B cell (primary cell): ENCODE measurements at regions not wholly inside any gene's neighbourhood (a gene's known extent, or its start where the extent isn't known, plus 50 kb on each side); places are given as distances from the start of the nearest gene placed in this dataset.
A peak's percentile ranks its signal among the peaks of the same experiment; 100 is the strongest.
"Not testable (repeated sequence)": the region's sequence is repeated elsewhere in the genome, so short reads cannot be mapped to it uniquely, and the experiment has no call there.

Experiments used
- ATAC-seq: fragments of 200-7000 bp; cut with Tn5 transposase; one replicate; pipeline ENCODE4 v1.10.0; 2021; ENCODE audit warnings: low read depth, mild to moderate bottlenecking, moderate number of reproducible peaks, moderate library complexity
- CTCF ChIA-PET: fragments of 350-600 bp; sonication (Branson Sonifier 250); formaldehyde crosslinking; loops from one replicate; lab custom pipeline; 2021; ENCODE audit warnings: antibody characterized with exemption, inconsistent platforms; lab: Charles Lee
- POLR2A ChIA-PET: fragments of 350-600 bp; sonication (Branson Sonifier 250); formaldehyde crosslinking; loops from one replicate; lab custom pipeline; 2021; ENCODE audit warnings: antibody characterized with exemption; lab: Charles Lee
- DNase-seq: peaks from one replicate; pipeline ENCODE4 v3.0.0; 2013
- H2AFZ ChIP-seq: 2 replicates; pipeline ENCODE4 v1.6.1; 2012; ENCODE audit warnings: mild to moderate bottlenecking, low read depth, low read length; ENCODE audit not compliant: insufficient read depth, poor library complexity, severe bottlenecking
- H3K27ac ChIP-seq, 2 donors: 1 replicate in 1 of 2; 2 replicates in 1 of 2; pipeline ENCODE4 v1.5.1; 2012 to 2013; ENCODE audit warnings: low read length in 2 of 2, mild to moderate bottlenecking in 2 of 2, moderate library complexity in 1 of 2
- H3K27me3 ChIP-seq, 4 experiments: fragments of 200-600 bp in 1 of 4; sonication (generic) in 1 of 4; replicated peaks in 1 of 4; 1 replicate in 2 of 4; 2 replicates in 2 of 4; pipeline versions ENCODE4 v1.6.1 to v1.7.0; 2013 to 2016; ENCODE audit warnings: low read length in 3 of 4, mild to moderate bottlenecking in 2 of 4, mixed read lengths in 1 of 4, moderate library complexity in 1 of 4; ENCODE audit not compliant: insufficient read depth in 4 of 4, control insufficient read depth in 3 of 4; ENCODE audit errors: control extremely low read depth in 1 of 4
- H3K36me3 ChIP-seq, 2 experiments: replicated peaks in 1 of 2; 1 replicate in 1 of 2; 2 replicates in 1 of 2; pipeline versions ENCODE4 v1.6.1 to v1.7.1; 2013; ENCODE audit warnings: low read length in 1 of 2; ENCODE audit not compliant: insufficient read depth in 2 of 2, control insufficient read depth in 1 of 2; ENCODE audit errors: control extremely low read depth in 1 of 2, extremely low read depth in 1 of 2
- H3K4me1 ChIP-seq, 2 donors: fragments of 200-600 bp in 1 of 2; sonication (generic) in 1 of 2; 1 replicate in 1 of 2; 2 replicates in 1 of 2; pipeline versions ENCODE4 v1.5.1 to v1.6.1; 2013 to 2017; ENCODE audit warnings: low read length in 2 of 2; ENCODE audit not compliant: control insufficient read depth in 2 of 2, insufficient read depth in 2 of 2
- H3K4me2 ChIP-seq: replicated peaks from 2 replicates; pipeline ENCODE3; 2012; ENCODE audit warnings: mild to moderate bottlenecking, low read depth, low read length; ENCODE audit not compliant: poor library complexity, severe bottlenecking
- H3K4me3 ChIP-seq, 5 experiments: fragments of 200-600 bp in 1 of 5; sonication (generic) in 1 of 5; 1 replicate in 3 of 5; 2 replicates in 2 of 5; pipeline versions ENCODE4 v1.5.1 to v1.7.0; 2011 to 2016; ENCODE audit warnings: low read length in 4 of 5, mild to moderate bottlenecking in 4 of 5, low read depth in 2 of 5, control low read depth in 1 of 5, moderate library complexity in 1 of 5; ENCODE audit not compliant: insufficient read depth in 1 of 5; ENCODE audit errors: control extremely low read depth in 1 of 5, extremely low read depth in 1 of 5
- H3K79me2 ChIP-seq: fragments of 200-600 bp; sonication (generic); one replicate; pipeline ENCODE4 v1.6.0; 2016; ENCODE audit warnings: low read length; ENCODE audit not compliant: control insufficient read depth, insufficient read depth
- H3K9ac ChIP-seq: fragments of 200-600 bp; sonication (generic); 2 replicates; pipeline ENCODE4 v1.6.1; 2017; ENCODE audit warnings: mild to moderate bottlenecking, low read length, moderate library complexity
- H3K9me3 ChIP-seq, 3 donors: one replicate each; pipeline versions ENCODE4 v1.6.1 to v1.7.1; 2013; ENCODE audit warnings: low read length in 2 of 3; ENCODE audit not compliant: control insufficient read depth in 2 of 3, insufficient read depth in 1 of 3; ENCODE audit errors: control extremely low read depth in 1 of 3
- H4K20me1 ChIP-seq: 2 replicates; pipeline ENCODE4 v1.6.0; 2012; ENCODE audit warnings: mild to moderate bottlenecking, low read length; ENCODE audit not compliant: insufficient read depth, control insufficient read depth, poor library complexity, severe bottlenecking
- H3K27ac Mint-ChIP-seq: one replicate; pipeline ENCODE4 v1.8.0; 2021; ENCODE audit warnings: mixed read lengths
- H3K27me3 Mint-ChIP-seq: one replicate; pipeline ENCODE4 v1.8.0; 2021; ENCODE audit warnings: mixed read lengths
- H3K4me1 Mint-ChIP-seq: one replicate; pipeline ENCODE4 v1.8.0; 2021; ENCODE audit warnings: mixed read lengths
- H3K4me3 Mint-ChIP-seq: one replicate; pipeline ENCODE4 v1.8.0; 2021; ENCODE audit warnings: mixed read lengths
- H3K9me3 Mint-ChIP-seq: one replicate; pipeline ENCODE4 v1.8.0; 2022; ENCODE audit warnings: mixed read lengths; ENCODE audit not compliant: insufficient read depth
- CTCF ChIP-seq: fragments of 200-600 bp; IDR thresholded peaks from one replicate; pipeline ENCODE4 v1.8.0; 2022; ENCODE audit warnings: antibody characterized with exemption, mild to moderate bottlenecking
- WGBS: methylation state at CpG from one replicate; pipeline ENCODE4 v1.1.5; 2013; ENCODE audit warnings: missing lambda C conversion rate; ENCODE audit not compliant: insufficient coverage; 5-methylcytosine and 5-hydroxymethylcytosine counted together
- intact Hi-C: fragments of 100-400 bp; cut with micrococcal nuclease; formaldehyde crosslinking; loops from one replicate; pipeline ENCODE4 v1.10.0; 2022

DNA sequence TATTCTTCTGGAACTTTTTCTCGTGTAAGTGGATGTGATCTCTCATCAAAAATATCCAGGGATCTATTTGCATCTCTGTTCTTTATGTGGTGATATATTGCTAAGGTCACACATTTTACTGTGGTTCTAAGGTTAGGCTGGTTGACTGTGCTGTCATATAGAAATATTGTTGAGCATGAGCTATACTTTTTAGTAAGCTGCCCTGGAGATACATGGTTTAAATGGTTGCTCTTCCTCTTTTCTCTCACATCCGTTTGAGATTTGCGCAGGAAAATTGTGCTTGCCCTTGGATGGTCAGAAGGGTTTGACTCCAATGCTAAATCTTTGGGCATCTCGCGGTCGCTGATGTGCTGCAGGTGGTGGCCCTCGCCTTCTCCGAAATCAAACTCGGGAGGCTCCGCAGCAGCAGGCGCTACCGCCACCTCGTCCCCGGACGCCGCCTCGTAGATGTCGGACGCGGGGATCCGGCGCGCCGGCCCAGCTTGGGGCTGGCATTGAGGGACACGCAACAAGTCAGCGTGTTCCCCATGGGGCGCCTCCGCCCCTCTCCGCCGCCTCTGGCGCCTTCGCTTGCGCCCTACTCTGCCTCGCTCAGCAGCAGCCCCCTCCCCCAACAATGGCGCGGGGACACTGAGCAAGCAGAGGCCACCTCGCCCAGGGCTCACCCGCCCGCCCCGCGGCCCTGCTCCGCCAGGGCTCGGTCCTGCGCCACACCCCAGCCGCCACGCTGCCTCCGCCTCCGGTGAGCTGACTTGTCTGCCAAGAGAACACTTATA is 154.5 kb downstream of the MSN start:
- Histone ChIP-seq H2AFZ (peak overlapping the region; percentile 77), H3K27me3 (no peaks in the 10 kb centered on the region), H3K4me2 (peak overlapping the region; percentile 70), H3K9me3 (no peaks in the 10 kb centered on the region), H4K20me1 (no peaks in the 10 kb centered on the region), H3K79me2 (no peaks in the 10 kb centered on the region), H3K4me3 (peak overlapping the region; percentile 15 to 58 (median 46)), H3K27ac (peak overlapping the region; percentile 21 to 34), H3K36me3 (no peaks in the 10 kb centered on the region), H3K4me1 (peaks cover 8 to 10% of the 10 kb centered on the region in 2 donors), H3K9ac (peak overlapping the region; percentile 56)
- Mint-ChIP-seq H3K4me3 (peak overlapping the region; percentile 88), H3K27ac (peak overlapping the region; percentile 87), H3K9me3 (no peaks in the 10 kb centered on the region), H3K4me1 (peaks cover 24% of the 10 kb centered on the region), H3K27me3 (no peaks in the 10 kb centered on the region)
- intact Hi-C loops = loop anchor here (5.0 kb wide), 1 partner anchor 225 kb away; no protein-coding TSS in a partner anchor
- no peak for TF ChIP-seq CTCF
- ATAC-seq (peak; percentile 89), DNase-seq (peak; percentile 41)
- POLR2A ChIA-PET = no interaction called here
- CTCF ChIA-PET = interaction anchor here (0.8 kb wide), 1 partner anchor 226 kb away, joined by 3 read pairs; no protein-coding TSS in a partner anchor
- 0% methylated on average over 21 of the region's 48 CpGs for WGBS

DNA sequence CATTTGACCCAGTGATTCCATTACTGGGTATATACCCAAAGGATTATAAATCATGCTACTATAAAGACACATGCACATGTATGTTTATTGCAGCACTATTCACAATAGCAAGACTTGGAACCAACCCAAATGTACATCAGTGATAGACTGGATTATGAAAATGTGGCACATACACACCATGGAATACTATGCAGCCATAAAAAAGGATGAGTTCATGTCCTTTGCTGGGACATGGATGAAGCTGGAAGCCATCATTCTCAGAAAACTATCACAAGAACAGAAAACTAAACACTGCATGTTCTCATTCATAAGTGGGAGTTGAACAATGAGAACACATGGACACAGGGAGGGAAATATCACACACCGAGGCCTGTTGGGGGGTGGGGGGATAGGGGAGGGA is 152.5 kb downstream of the MSN start:
- H3K36me3 ChIP-seq, POLR2A ChIA-PET, H3K27ac Mint-ChIP-seq, H3K9me3 Mint-ChIP-seq, H3K9ac ChIP-seq, H3K27me3 Mint-ChIP-seq, H3K79me2 ChIP-seq, H3K4me3 ChIP-seq, ATAC-seq, H3K27me3 ChIP-seq, H3K9me3 ChIP-seq, H3K4me2 ChIP-seq, H2AFZ ChIP-seq, H3K4me3 Mint-ChIP-seq, H4K20me1 ChIP-seq, DNase-seq, CTCF ChIA-PET, H3K27ac ChIP-seq: not testable (repeated sequence)
- intact Hi-C loops = loop anchor here (5.0 kb wide), 1 partner anchor 223 kb away; no protein-coding TSS in a partner anchor
- H3K4me1 Mint-ChIP-seq = peaks cover 24% of the 10 kb centered on the region
- H3K4me1 ChIP-seq = peaks cover 8 to 10% of the 10 kb centered on the region in 2 donors
- no CpG with 5 or more reads among the region's 1 CpG for WGBS
